Neuronal stem cell (in vitro differentiated cells): ENCODE measurements at regions not wholly inside any gene's neighbourhood (a gene's known extent, or its start where the extent isn't known, plus 50 kb on each side); places are given as distances from the start of the nearest gene placed in this dataset.

Experiments
- DNase-seq: peaks from one replicate; pipeline ENCODE4 v3.0.0-alpha.2; 2013; ENCODE audit warnings: low spot score
- H2AFZ ChIP-seq: one replicate; pipeline ENCODE4 v1.6.1; 2013; ENCODE audit warnings: mild to moderate bottlenecking, low read length, inconsistent platforms
- H2AK5ac ChIP-seq: 2 replicates; pipeline ENCODE4 v1.6.1; 2013; ENCODE audit warnings: low read depth, mild to moderate bottlenecking, inconsistent platforms, low read length, moderate library complexity, mixed read lengths
- H2BK120ac ChIP-seq: 2 replicates; pipeline ENCODE4 v1.6.1; 2013; ENCODE audit warnings: low read depth, mild to moderate bottlenecking, inconsistent platforms, low read length, moderate library complexity, mixed read lengths
- H2BK12ac ChIP-seq: one replicate; pipeline ENCODE4 v1.6.1; 2013; ENCODE audit warnings: low read length, inconsistent platforms
- H2BK15ac ChIP-seq: 2 replicates; pipeline ENCODE4 v1.6.1; 2013; ENCODE audit warnings: mild to moderate bottlenecking, low read length, inconsistent platforms, mixed read lengths
- H2BK5ac ChIP-seq: one replicate; pipeline ENCODE4 v1.6.1; 2013; ENCODE audit warnings: inconsistent platforms, mild to moderate bottlenecking, low read length, moderate library complexity
- H3K14ac ChIP-seq: one replicate; pipeline ENCODE4 v1.6.1; 2013; ENCODE audit warnings: low read length, inconsistent platforms
- H3K18ac ChIP-seq: 2 replicates; pipeline ENCODE4 v1.6.1; 2013; ENCODE audit warnings: low read length, inconsistent platforms
- H3K23ac ChIP-seq: 2 replicates; pipeline ENCODE4 v1.6.1; 2013; ENCODE audit warnings: low read depth, mild to moderate bottlenecking, mixed read lengths, low read length, inconsistent platforms; ENCODE audit not compliant: poor library complexity
- H3K27ac ChIP-seq: replicated peaks from 3 replicates; pipeline ENCODE4 v1.5.1; 2013; ENCODE audit warnings: low read length, inconsistent platforms
- H3K27me3 ChIP-seq, 3 experiments: 2 replicates each; pipeline ENCODE4 v1.6.1; 2013; ENCODE audit warnings: low read length in 3 of 3, mild to moderate bottlenecking in 2 of 3, inconsistent platforms in 1 of 3, low read depth in 1 of 3, mixed read lengths in 1 of 3, moderate library complexity in 1 of 3; ENCODE audit not compliant: control insufficient read depth in 3 of 3, insufficient read depth in 3 of 3
- H3K36me3 ChIP-seq, 2 donors: replicated peaks in 1 of 2; 2 replicates each; pipeline ENCODE4 v1.6.1; 2013; ENCODE audit warnings: low read length in 2 of 2; ENCODE audit not compliant: control insufficient read depth in 2 of 2, insufficient read depth in 2 of 2
- H3K4ac ChIP-seq: 2 replicates; pipeline ENCODE4 v1.6.1; 2013; ENCODE audit warnings: inconsistent platforms, mild to moderate bottlenecking, low read length, moderate library complexity
- H3K4me1 ChIP-seq, 2 donors: 1 replicate in 1 of 2; 2 replicates in 1 of 2; pipeline ENCODE4 v1.6.1; 2013; ENCODE audit warnings: low read length in 2 of 2, low read depth in 1 of 2; ENCODE audit not compliant: control insufficient read depth in 2 of 2, insufficient read depth in 1 of 2
- H3K4me2 ChIP-seq: one replicate; pipeline ENCODE4 v1.6.1; 2013; ENCODE audit warnings: mild to moderate bottlenecking, low read length, inconsistent platforms; ENCODE audit not compliant: insufficient read depth, poor library complexity, severe bottlenecking
- H3K4me3 ChIP-seq, 2 donors: 2 replicates each; pipeline ENCODE4 v1.5.1; 2013; ENCODE audit warnings: low read length in 2 of 2, mild to moderate bottlenecking in 2 of 2, inconsistent platforms in 1 of 2, moderate library complexity in 1 of 2
- H3K79me1 ChIP-seq: one replicate; pipeline ENCODE4 v1.6.1; 2013; ENCODE audit warnings: low read depth, mild to moderate bottlenecking, inconsistent platforms, low read length, moderate library complexity
- H3K9ac ChIP-seq: one replicate; pipeline ENCODE4 v1.6.1; 2013; ENCODE audit warnings: mild to moderate bottlenecking, low read depth, low read length, inconsistent platforms; ENCODE audit not compliant: poor library complexity
- H3K9me3 ChIP-seq, 2 donors: replicated peaks in 1 of 2; 2 replicates each; pipeline versions ENCODE3 to v1.6.1; 2013; ENCODE audit warnings: low read length in 2 of 2, mild to moderate bottlenecking in 2 of 2, inconsistent platforms in 1 of 2, low read depth in 1 of 2, mixed read lengths in 1 of 2, moderate library complexity in 1 of 2; ENCODE audit not compliant: control insufficient read depth in 2 of 2, insufficient read depth in 1 of 2
- H4K8ac ChIP-seq: one replicate; pipeline ENCODE4 v1.6.1; 2013; ENCODE audit warnings: low read depth, mild to moderate bottlenecking, inconsistent platforms, low read length, moderate library complexity
- H4K91ac ChIP-seq: one replicate; pipeline ENCODE4 v1.6.1; 2013; ENCODE audit warnings: low read length, low read depth, mild to moderate bottlenecking, inconsistent platforms; ENCODE audit not compliant: poor library complexity
- WGBS, 2 donors: extraction: QIAGEN DNeasy Blood & Tissue Kit; methylation state at CpG; one replicate each; pipeline ENCODE4 v1.1.7; 2013; ENCODE audit warnings: missing lambda C conversion rate in 2 of 2, mixed read lengths in 1 of 2; ENCODE audit not compliant: insufficient read length in 2 of 2, insufficient replicate concordance in 1 of 2; ENCODE audit errors: extremely low coverage in 2 of 2; 5-methylcytosine and 5-hydroxymethylcytosine counted together

GRCh38 chr3:83096-83495 lies 113.5 kb upstream of the CHL1 start:
- no peak overlapping the region for H3K18ac ChIP-seq
- H3K14ac ChIP-seq = no peak overlapping the region
- no peak overlapping the region for H3K23ac ChIP-seq
- no peak overlapping the region for H3K4ac ChIP-seq
- no peak overlapping the region for H2BK12ac ChIP-seq
- no peak overlapping the region for H2AK5ac ChIP-seq
- H2AFZ ChIP-seq = no peak overlapping the region
- H3K27me3 ChIP-seq = no peaks in the 10 kb centered on the region
- H3K79me1 ChIP-seq = no peaks in the 10 kb centered on the region
- no peak overlapping the region for H3K27ac ChIP-seq
- no peak overlapping the region for H3K4me3 ChIP-seq
- H2BK120ac ChIP-seq = no peak overlapping the region
- H3K4me1 ChIP-seq = no peaks in the 10 kb centered on the region
- no peak for DNase-seq
- H3K36me3 ChIP-seq = no peaks in the 10 kb centered on the region
- no CpG with 5 or more reads among the region's 2 CpGs for WGBS, 2 donors
- no peak overlapping the region for H4K91ac ChIP-seq
- H2BK15ac ChIP-seq = no peak overlapping the region
- no peak overlapping the region for H3K9ac ChIP-seq
- H4K8ac ChIP-seq = no peak overlapping the region
- H3K4me2 ChIP-seq = no peak overlapping the region
- no peaks in the 10 kb centered on the region for H3K9me3 ChIP-seq
- no peak overlapping the region for H2BK5ac ChIP-seq

GRCh38 chr3:85180-85579 lies 111.4 kb upstream of the CHL1 start:
- Histone ChIP-seq H4K91ac (no peak overlapping the region), H3K9ac (no peak overlapping the region), H3K4me1 (no peaks in the 10 kb centered on the region), H2AK5ac (no peak overlapping the region), H3K4me3 (no peak overlapping the region), H3K9me3 (no peaks in the 10 kb centered on the region), H3K23ac (no peak overlapping the region), H4K8ac (no peak overlapping the region), H3K4me2 (no peak overlapping the region), H2BK5ac (no peak overlapping the region), H3K36me3 (no peaks in the 10 kb centered on the region), H2BK120ac (no peak overlapping the region), H2AFZ (no peak overlapping the region), H3K79me1 (no peaks in the 10 kb centered on the region), H3K27me3 (no peaks in the 10 kb centered on the region), H3K4ac (no peak overlapping the region), H3K14ac (no peak overlapping the region), H3K27ac (no peak overlapping the region), H2BK12ac (no peak overlapping the region), H3K18ac (no peak overlapping the region), H2BK15ac (no peak overlapping the region)
- no CpG with 5 or more reads among the region's 2 CpGs for WGBS, 2 donors
- DNase-seq = no peak

- WGBS, 2 donors = no CpG with 5 or more reads among the region's 1 CpG
- Histone ChIP-seq H3K14ac (no peak overlapping the region), H3K4ac (no peak overlapping the region), H3K18ac (no peak overlapping the region), H3K36me3 (no peaks in the 10 kb centered on the region), H3K23ac (no peak overlapping the region), H3K27ac (no peak overlapping the region), H2BK15ac (no peak overlapping the region), H3K4me2 (no peak overlapping the region), H2BK12ac (no peak overlapping the region), H3K4me1 (no peaks in the 10 kb centered on the region), H3K4me3 (no peak overlapping the region), H2BK120ac (no peak overlapping the region), H4K8ac (no peak overlapping the region), H2AFZ (no peak overlapping the region), H2AK5ac (no peak overlapping the region), H3K79me1 (no peaks in the 10 kb centered on the region), H2BK5ac (no peak overlapping the region), H3K9ac (no peak overlapping the region), H4K91ac (no peak overlapping the region), H3K9me3 (no peaks in the 10 kb centered on the region), H3K27me3 (no peaks in the 10 kb centered on the region)
- no peak for DNase-seq
Observed at GRCh38 chr3:88267-88666, 108.3 kb upstream of the CHL1 start.

GRCh38 chr3:93746-94145 lies 102.8 kb upstream of the CHL1 start:
- H3K79me1 ChIP-seq = no peaks in the 10 kb centered on the region
- H2BK15ac ChIP-seq = no peak overlapping the region
- no peaks in the 10 kb centered on the region for H3K36me3 ChIP-seq
- H3K23ac ChIP-seq = no peak overlapping the region
- no peak overlapping the region for H2BK120ac ChIP-seq
- no peak overlapping the region for H3K27ac ChIP-seq
- H3K27me3 ChIP-seq = no peaks in the 10 kb centered on the region
- H3K9ac ChIP-seq = no peak overlapping the region
- H3K9me3 ChIP-seq = no peaks in the 10 kb centered on the region
- H2BK12ac ChIP-seq = no peak overlapping the region
- no peak overlapping the region for H3K18ac ChIP-seq
- no CpG with 5 or more reads among the region's 7 CpGs for WGBS, 2 donors
- H2BK5ac ChIP-seq = no peak overlapping the region
- no peak overlapping the region for H3K4ac ChIP-seq
- DNase-seq = no peak
- H4K8ac ChIP-seq = no peak overlapping the region
- H2AK5ac ChIP-seq = no peak overlapping the region
- H4K91ac ChIP-seq = no peak overlapping the region
- no peak overlapping the region for H3K14ac ChIP-seq
- H3K4me2 ChIP-seq = no peak overlapping the region
- H2AFZ ChIP-seq = no peak overlapping the region
- no peak overlapping the region for H3K4me3 ChIP-seq
- H3K4me1 ChIP-seq = peaks cover 11 to 15% of the 10 kb centered on the region in 2 donors
